ENCODE measurements at regions not wholly inside any gene's neighbourhood (a gene's known extent, or its start where the extent isn't known, plus 50 kb on each side); places are given as distances from the start of the nearest gene placed in this dataset.

GRCh38 chr4:101651778-101652177 lies 138.8 kb upstream of the BANK1 start:
- intact Hi-C loops (cut with micrococcal nuclease; ENCODE audit: unreplicated experiment) (no loop called here), in situ Hi-C loops (cut with HindIII; ENCODE audit: low pct_unique_long_range_greater_than_20kb, low sequenced_read_pairs) (no loop called here)
- TF ChIP-seq CTCF (IDR thresholded peaks at IDR 0.05), result no peak
- no peak for TF ChIP-seq REST (IDR thresholded peaks at IDR 0.05; ENCODE audit: insufficient read depth in 1 of 2, low read depth in 2 of 2, low read length in 1 of 2)
- no peak for TF ChIP-seq TCF7L2 (IDR thresholded peaks at IDR 0.05; ENCODE audit: low read depth, low read length)
- TF ChIP-seq SIN3A (IDR thresholded peaks at IDR 0.05; ENCODE audit: borderline replicate concordance, insufficient read depth, low read depth, low read length), result no peak
- no peak for TF ChIP-seq POLR2AphosphoS5 (IDR thresholded peaks at IDR 0.05; ENCODE audit: low read depth, low read length)
- Histone ChIP-seq H3K27me3 (ENCODE audit: control insufficient read depth, insufficient read depth, low read length) (no peaks in the 10 kb centered on the region), H3K27ac (ENCODE audit: low read length) (no peak overlapping the region), H3K36me3 (ENCODE audit: control insufficient read depth, insufficient read depth, low read length) (no peaks in the 10 kb centered on the region), H3K4me3 (ENCODE audit: low read depth in 2 of 2, low read length in 2 of 2) (no peak overlapping the region), H3K4me1 (ENCODE audit: control insufficient read depth, insufficient read depth, low read length) (no peaks in the 10 kb centered on the region), H3K9me3 (ENCODE audit: control insufficient read depth, insufficient read depth, low read depth, low read length) (no peaks in the 10 kb centered on the region)
- ChIA-PET POLR2A (interaction anchor here (0.6 kb wide), 1 partner anchor 419 kb away, joined by 8 read pairs; no protein-coding TSS in a partner anchor), CTCF (no interaction called here)
- ATAC-seq (no peak), DNase-seq (ENCODE audit: low read depth, low spot score) (no peak)
- BruUV-seq (replicated peaks), result no TSS peak

GRCh38 chr4:101649790-101650515 lies 140.6 kb upstream of the BANK1 start:
- no peak overlapping the region for H3K27ac ChIP-seq (ENCODE audit: low read length)
- H3K4me1 ChIP-seq (ENCODE audit: control insufficient read depth, insufficient read depth, low read length), result no peaks in the 10 kb centered on the region
- ChIA-PET CTCF (no interaction called here), POLR2A (no interaction called here)
- no peak for TF ChIP-seq POLR2AphosphoS5 (IDR thresholded peaks at IDR 0.05; ENCODE audit: low read depth, low read length)
- no peak for TF ChIP-seq TCF7L2 (IDR thresholded peaks at IDR 0.05; ENCODE audit: low read depth, low read length)
- no peak for TF ChIP-seq SIN3A (IDR thresholded peaks at IDR 0.05; ENCODE audit: borderline replicate concordance, insufficient read depth, low read depth, low read length)
- TF ChIP-seq CTCF (IDR thresholded peaks at IDR 0.05), result no peak
- TF ChIP-seq REST (IDR thresholded peaks at IDR 0.05; ENCODE audit: insufficient read depth in 1 of 2, low read depth in 2 of 2, low read length in 1 of 2), result no peak
- no peaks in the 10 kb centered on the region for H3K27me3 ChIP-seq (ENCODE audit: control insufficient read depth, insufficient read depth, low read length)
- no peaks in the 10 kb centered on the region for H3K9me3 ChIP-seq (ENCODE audit: control insufficient read depth, insufficient read depth, low read depth, low read length)
- no peak overlapping the region for H3K4me3 ChIP-seq (ENCODE audit: low read depth in 2 of 2, low read length in 2 of 2)
- H3K36me3 ChIP-seq (ENCODE audit: control insufficient read depth, insufficient read depth, low read length), result no peaks in the 10 kb centered on the region
- DNase-seq (ENCODE audit: low read depth, low spot score) (no peak), ATAC-seq (no peak)
- in situ Hi-C loops (cut with HindIII; ENCODE audit: low pct_unique_long_range_greater_than_20kb, low sequenced_read_pairs), result no loop called here
- intact Hi-C loops (cut with micrococcal nuclease; ENCODE audit: unreplicated experiment), result no loop called here
- no TSS peak for BruUV-seq (replicated peaks)
